ENCODE measurements at regions not wholly inside any gene's neighbourhood (a gene's known extent, or its start where the extent isn't known, plus 50 kb on each side); places are given as distances from the start of the nearest gene placed in this dataset.

DNA sequence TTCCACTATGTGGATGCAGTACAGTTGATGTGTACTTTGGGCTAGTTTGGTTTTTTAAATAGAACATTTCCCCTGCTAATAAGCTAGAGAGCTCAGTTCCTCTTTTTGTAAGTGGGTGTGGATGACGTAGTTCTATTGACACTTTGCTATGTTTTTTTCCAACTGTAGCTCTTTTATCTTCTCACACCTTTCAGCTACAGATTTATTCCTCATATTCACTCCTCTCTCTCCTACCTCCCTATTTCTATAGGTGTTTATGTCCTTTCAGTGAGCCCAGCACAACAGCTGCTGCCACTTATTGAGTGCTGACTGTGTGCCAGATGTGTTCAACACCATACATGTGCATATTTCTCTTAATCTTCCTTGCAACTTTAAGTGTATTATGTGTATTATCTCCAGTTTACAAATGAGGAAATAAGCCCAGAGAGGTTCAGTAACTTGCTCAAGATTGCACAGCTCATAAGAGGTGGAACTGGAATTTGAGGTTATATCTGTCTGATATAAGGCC, 215.7 kb downstream of the SEMA6A start:
- Mint-ChIP-seq H3K9me3 (peaks cover 2% of the 10 kb centered on the region), H3K4me3 (no peak overlapping the region), H3K27ac (peak overlapping the region; percentile 47), H3K36me3 (ENCODE audit: low read depth) (peaks cover 13% of the 10 kb centered on the region), H3K27me3 (no peaks in the 10 kb centered on the region), H3K4me1 (peaks cover 27% of the 10 kb centered on the region)
- ChIA-PET CTCF (no interaction called here), POLR2A (interaction anchor here (0.9 kb wide), 1 partner anchor 12 kb away, joined by 3 read pairs; no protein-coding TSS in a partner anchor)
- intact Hi-C loops (cut with micrococcal nuclease) = loop anchor here (5.0 kb wide), 1 partner anchor 282 kb away; no protein-coding TSS in a partner anchor
- TF ChIP-seq, protein P1, sequence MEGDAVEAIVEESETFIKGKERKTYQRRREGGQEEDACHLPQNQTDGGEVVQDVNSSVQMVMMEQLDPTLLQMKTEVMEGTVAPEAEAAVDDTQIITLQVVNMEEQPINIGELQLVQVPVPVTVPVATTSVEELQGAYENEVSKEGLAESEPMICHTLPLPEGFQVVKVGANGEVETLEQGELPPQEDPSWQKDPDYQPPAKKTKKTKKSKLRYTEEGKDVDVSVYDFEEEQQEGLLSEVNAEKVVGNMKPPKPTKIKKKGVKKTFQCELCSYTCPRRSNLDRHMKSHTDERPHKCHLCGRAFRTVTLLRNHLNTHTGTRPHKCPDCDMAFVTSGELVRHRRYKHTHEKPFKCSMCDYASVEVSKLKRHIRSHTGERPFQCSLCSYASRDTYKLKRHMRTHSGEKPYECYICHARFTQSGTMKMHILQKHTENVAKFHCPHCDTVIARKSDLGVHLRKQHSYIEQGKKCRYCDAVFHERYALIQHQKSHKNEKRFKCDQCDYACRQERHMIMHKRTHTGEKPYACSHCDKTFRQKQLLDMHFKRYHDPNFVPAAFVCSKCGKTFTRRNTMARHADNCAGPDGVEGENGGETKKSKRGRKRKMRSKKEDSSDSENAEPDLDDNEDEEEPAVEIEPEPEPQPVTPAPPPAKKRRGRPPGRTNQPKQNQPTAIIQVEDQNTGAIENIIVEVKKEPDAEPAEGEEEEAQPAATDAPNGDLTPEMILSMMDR (IDR thresholded peaks at IDR 0.05) = no peak
- ATAC-seq (ENCODE audit: low read depth) (peak; percentile 87), DNase-seq (no peak)

DNA sequence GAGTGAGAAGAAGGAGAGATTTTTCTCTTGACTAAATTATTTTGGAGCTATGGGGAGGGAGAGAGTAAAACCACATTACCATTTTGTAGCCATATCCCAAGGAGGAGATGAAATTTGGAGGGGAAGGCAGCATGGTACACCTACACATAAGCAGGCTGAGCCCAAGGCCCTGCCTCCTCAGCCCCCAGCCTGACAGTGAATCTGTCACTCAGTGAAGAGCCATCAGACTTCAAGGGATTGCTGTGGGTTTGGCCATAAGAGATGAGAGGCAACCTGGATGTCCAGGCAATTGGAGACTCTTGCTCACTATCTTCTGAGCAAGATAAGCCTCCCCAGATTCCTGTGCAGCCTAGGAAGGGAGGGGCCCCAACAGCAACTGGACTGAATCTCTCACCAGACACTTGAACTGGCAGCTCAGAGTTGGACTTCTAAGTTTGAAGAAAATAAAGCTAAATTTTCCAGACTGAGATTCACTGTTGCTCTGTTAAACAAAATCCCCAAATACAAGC, 216.6 kb downstream of the SEMA6A start:
- Mint-ChIP-seq H3K4me1 (peaks cover 27% of the 10 kb centered on the region), H3K9me3 (peaks cover 5% of the 10 kb centered on the region), H3K36me3 (ENCODE audit: low read depth) (peaks cover 19% of the 10 kb centered on the region), H3K27me3 (no peaks in the 10 kb centered on the region), H3K4me3 (no peak overlapping the region), H3K27ac (peak overlapping the region; percentile 47)
- ChIA-PET CTCF (no interaction called here), POLR2A (no interaction called here)
- intact Hi-C loops (cut with micrococcal nuclease) = loop anchor here (5.0 kb wide), 1 partner anchor 281 kb away; no protein-coding TSS in a partner anchor
- TF ChIP-seq, protein P1 (IDR thresholded peaks at IDR 0.05) = no peak
- DNase-seq (no peak), ATAC-seq (ENCODE audit: low read depth) (no peak)

DNA sequence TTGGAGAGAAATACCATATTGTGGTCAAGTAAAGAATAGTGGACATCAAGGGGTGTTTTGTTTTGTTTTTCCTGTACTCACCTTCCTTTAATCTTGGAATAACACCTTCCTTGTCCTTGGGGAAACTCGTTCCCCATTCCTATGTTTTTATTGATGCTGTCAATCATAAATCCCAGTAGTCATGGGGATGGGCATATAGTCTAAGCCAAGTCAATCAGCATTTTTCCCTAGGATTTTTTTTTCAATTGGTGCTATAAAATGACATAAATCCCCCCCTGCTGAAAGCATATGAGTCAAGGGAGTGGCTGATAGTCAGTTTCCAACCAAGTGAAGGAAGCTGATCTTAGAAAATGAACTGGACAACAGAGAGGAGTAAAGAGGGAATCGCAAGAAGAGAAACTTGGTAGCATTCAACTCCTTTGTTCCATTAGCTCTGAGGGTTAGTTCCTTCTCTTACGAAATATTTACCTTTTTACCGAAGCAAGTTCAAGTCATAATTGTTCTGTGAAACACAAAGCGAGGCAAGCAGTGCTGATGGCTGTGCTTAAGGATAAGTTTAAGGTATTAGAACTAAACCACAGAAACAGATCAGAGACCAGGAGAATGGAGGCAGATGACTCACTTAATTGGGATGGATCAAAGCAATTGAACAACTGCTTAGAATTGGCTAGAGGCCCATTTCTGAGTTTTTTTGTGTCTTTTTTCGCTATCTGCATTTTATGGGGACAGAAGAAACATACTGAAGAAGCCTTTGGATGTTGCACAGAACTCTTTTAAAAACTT, 218.6 kb downstream of the SEMA6A start:
- Mint-ChIP-seq H3K27me3 (no peaks in the 10 kb centered on the region), H3K27ac (no peak overlapping the region), H3K9me3 (peaks cover 9% of the 10 kb centered on the region), H3K36me3 (ENCODE audit: low read depth) (peaks cover 29% of the 10 kb centered on the region), H3K4me1 (peaks cover 27% of the 10 kb centered on the region), H3K4me3 (no peak overlapping the region)
- DNase-seq (no peak), ATAC-seq (ENCODE audit: low read depth) (no peak)
- TF ChIP-seq, protein P1 (IDR thresholded peaks at IDR 0.05) = no peak
- CTCF ChIA-PET = no interaction called here
- intact Hi-C loops (cut with micrococcal nuclease) = loop anchor here (5.0 kb wide), 1 partner anchor 279 kb away; no protein-coding TSS in a partner anchor
- POLR2A ChIA-PET = no interaction called here

DNA sequence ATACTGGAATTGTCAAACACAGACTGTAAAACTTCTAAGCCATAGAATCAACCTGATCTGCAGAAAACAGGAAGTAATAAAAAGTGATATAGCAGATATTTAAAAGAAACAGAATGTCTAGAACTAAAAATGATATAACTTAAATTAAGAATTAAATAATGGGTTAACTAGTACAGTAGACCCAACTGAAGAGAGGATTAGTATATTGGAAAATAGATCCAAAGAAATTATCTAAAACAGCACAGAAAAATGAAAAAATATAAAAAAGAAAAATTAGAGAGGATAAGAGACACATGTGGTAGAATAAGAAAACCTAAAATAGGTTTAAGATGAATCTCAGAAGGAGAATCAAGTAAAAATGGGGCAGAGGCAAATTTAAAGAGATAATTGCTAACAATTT, 219.9 kb downstream of the SEMA6A start:
- DNase-seq (no peak), ATAC-seq (ENCODE audit: low read depth) (no peak)
- peaks cover 21% of the 10 kb centered on the region for H3K4me1 Mint-ChIP-seq
- CTCF ChIA-PET = no interaction called here
- H3K4me3 Mint-ChIP-seq = no peak overlapping the region
- H3K36me3 Mint-ChIP-seq (ENCODE audit: low read depth) = peaks cover 39% of the 10 kb centered on the region
- H3K27ac Mint-ChIP-seq = no peak overlapping the region
- no peaks in the 10 kb centered on the region for H3K27me3 Mint-ChIP-seq
- peaks cover 9% of the 10 kb centered on the region for H3K9me3 Mint-ChIP-seq
- intact Hi-C loops (cut with micrococcal nuclease) = loop anchor here (5.0 kb wide), 1 partner anchor 277 kb away; no protein-coding TSS in a partner anchor
- TF ChIP-seq, protein P1 (IDR thresholded peaks at IDR 0.05) = no peak
- POLR2A ChIA-PET = no interaction called here

DNA sequence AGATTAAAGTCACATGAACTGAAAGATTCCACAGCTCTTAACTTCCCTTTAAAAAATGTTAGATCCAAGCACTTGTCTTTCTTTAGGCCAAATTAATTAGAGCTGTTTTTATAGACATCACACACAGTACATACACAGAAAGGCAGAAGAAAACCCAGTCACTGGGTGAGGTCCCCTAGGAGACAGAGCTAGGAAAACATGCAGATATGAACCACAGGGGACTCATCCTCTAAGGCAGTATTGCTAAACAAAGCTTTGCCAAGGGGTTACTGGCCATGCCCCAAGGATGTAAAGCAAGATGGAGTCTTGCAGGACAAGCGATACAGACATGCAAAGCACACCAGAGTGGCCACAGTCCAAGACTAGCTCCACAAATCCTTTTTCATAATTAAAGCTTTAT, 227.0 kb downstream of the SEMA6A start:
- no peaks in the 10 kb centered on the region for H3K27me3 Mint-ChIP-seq
- ATAC-seq (ENCODE audit: low read depth) = no peak
- peaks cover 56% of the 10 kb centered on the region for H3K36me3 Mint-ChIP-seq (ENCODE audit: low read depth)
- no peak for DNase-seq
- intact Hi-C loops (cut with micrococcal nuclease) = no loop called here
- no peak overlapping the region for H3K4me3 Mint-ChIP-seq
- no peak overlapping the region for H3K27ac Mint-ChIP-seq
- TF ChIP-seq, protein P1 (IDR thresholded peaks at IDR 0.05) = no peak
- POLR2A ChIA-PET = no interaction called here
- CTCF ChIA-PET = no interaction called here
- peaks cover 13% of the 10 kb centered on the region for H3K9me3 Mint-ChIP-seq
- no peaks in the 10 kb centered on the region for H3K4me1 Mint-ChIP-seq

Measured in activated B cell treated with CpG ODN at 0.5 μM for 24 hours (primary cell).